ENCODE measurements at regions not wholly inside any gene's neighbourhood (a gene's known extent, or its start where the extent isn't known, plus 50 kb on each side); places are given as distances from the start of the nearest gene placed in this dataset.

DNA sequence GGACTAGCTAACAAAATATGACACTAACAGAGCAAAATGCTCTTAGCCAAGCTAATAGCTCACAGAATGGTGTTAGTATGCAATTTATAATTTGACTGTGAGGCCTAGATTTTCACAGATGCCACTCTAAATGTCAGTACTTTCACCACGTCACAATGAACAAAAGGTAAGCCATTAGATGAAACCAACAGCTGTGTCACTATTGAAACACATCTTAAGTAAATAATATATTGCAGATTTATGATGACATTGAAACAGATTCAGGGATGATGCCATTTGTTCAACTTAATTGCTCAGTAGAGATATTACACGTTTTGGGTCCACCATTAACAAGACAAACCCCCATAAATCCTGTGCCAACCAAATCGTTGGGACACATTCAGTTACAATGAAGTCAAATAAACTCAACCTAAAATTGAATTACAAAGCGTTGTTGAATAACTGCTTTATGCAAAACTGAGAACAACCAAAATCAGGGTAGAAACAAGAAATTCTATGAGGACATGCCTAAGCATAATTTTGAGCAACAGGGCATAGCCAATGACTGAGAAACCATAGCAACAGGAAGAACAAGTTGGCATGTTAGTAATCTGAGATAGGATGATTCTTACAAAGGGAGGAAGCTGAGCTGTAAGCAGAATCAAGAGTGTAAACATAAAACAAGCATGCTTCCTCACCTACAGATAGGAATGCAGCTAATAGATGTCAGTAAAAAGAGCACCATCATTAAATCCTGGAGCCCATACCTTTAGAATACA lies 85.6 kb upstream of the KHDRBS2 start:
- Histone ChIP-seq H3K9ac (ENCODE audit: insufficient read length, low read depth) (no peak overlapping the region), H3K9me3 (ENCODE audit: insufficient read depth, low read length) (no peaks in the 10 kb centered on the region), H3K4me3 (ENCODE audit: insufficient read length, low read depth) (no peak overlapping the region), H3K27me3 (ENCODE audit: insufficient read depth, insufficient read length) (no peaks in the 10 kb centered on the region), H3K4me1 (ENCODE audit: insufficient read depth, insufficient read length) (no peaks in the 10 kb centered on the region), H3K36me3 (ENCODE audit: insufficient read depth, insufficient read length, low read length) (no peaks in the 10 kb centered on the region)
- DNase-seq (ENCODE audit: low read depth, low spot score), result no peak
- TF ChIP-seq SUZ12 (IDR thresholded peaks at IDR 0.05; ENCODE audit: extremely low read depth, insufficient read depth, insufficient read length), result no peak
- TF ChIP-seq YY1 (IDR thresholded peaks at IDR 0.05; ENCODE audit: insufficient read depth, insufficient read length), result no peak
- TF ChIP-seq ZNF274 (IDR thresholded peaks at IDR 0.05; ENCODE audit: low read depth, low read length), result no peak

DNA sequence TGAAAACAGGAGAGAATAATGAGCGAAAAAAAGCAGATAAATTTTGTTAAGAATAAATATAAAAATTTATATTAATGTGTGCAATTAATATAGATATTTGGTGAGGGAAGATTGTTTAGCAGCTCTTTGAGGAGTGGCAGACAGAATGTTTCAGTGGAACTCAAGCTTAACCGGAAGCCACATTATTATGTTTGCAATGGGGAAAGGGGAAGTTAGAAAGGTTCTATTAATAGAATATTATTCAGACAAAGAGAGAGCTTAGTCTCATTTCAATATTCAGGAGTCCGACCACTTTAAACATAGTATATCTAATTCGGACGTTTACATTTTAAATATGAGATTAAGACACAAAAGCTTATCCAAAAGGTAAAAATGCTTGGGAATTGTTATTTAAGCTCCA lies 81.6 kb upstream of the KHDRBS2 start:
- no peak overlapping the region for H3K4me3 ChIP-seq (ENCODE audit: insufficient read length, low read depth)
- no peaks in the 10 kb centered on the region for H3K4me1 ChIP-seq (ENCODE audit: insufficient read depth, insufficient read length)
- no peak overlapping the region for H3K9ac ChIP-seq (ENCODE audit: insufficient read length, low read depth)
- TF ChIP-seq YY1 (IDR thresholded peaks at IDR 0.05; ENCODE audit: insufficient read depth, insufficient read length) (no peak), SUZ12 (IDR thresholded peaks at IDR 0.05; ENCODE audit: extremely low read depth, insufficient read depth, insufficient read length) (no peak), ZNF274 (IDR thresholded peaks at IDR 0.05; ENCODE audit: low read depth, low read length) (no peak)
- no peak for DNase-seq (ENCODE audit: low read depth, low spot score)
- no peaks in the 10 kb centered on the region for H3K36me3 ChIP-seq (ENCODE audit: insufficient read depth, insufficient read length, low read length)
- no peaks in the 10 kb centered on the region for H3K27me3 ChIP-seq (ENCODE audit: insufficient read depth, insufficient read length)
- H3K9me3 ChIP-seq (ENCODE audit: insufficient read depth, low read length), result no peaks in the 10 kb centered on the region

DNA sequence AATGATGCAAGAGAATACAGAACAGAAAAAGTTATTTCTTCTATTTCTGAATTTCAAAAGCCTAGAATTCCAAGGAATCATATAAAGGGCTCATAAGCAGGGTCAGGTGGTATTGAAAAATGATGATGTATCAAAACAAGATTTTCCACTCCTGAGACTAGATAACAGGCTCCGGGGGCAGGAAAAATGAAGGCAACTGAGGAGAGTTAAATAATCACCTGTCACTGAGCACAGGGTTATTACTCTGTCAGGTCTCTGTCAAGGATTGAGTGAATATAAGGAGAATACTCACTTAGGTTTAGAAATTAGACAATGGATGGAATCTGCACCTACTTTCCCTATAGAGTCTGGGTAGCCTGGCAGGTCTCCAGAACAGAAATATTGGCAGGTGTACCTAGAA lies 76.1 kb upstream of the KHDRBS2 start:
- Histone ChIP-seq H3K4me1 (ENCODE audit: insufficient read depth, insufficient read length) (no peaks in the 10 kb centered on the region), H3K36me3 (ENCODE audit: insufficient read depth, insufficient read length, low read length) (no peaks in the 10 kb centered on the region), H3K9me3 (ENCODE audit: insufficient read depth, low read length) (no peaks in the 10 kb centered on the region), H3K27me3 (ENCODE audit: insufficient read depth, insufficient read length) (no peaks in the 10 kb centered on the region), H3K4me3 (ENCODE audit: insufficient read length, low read depth) (no peak overlapping the region), H3K9ac (ENCODE audit: insufficient read length, low read depth) (no peak overlapping the region)
- no peak for TF ChIP-seq SUZ12 (IDR thresholded peaks at IDR 0.05; ENCODE audit: extremely low read depth, insufficient read depth, insufficient read length)
- TF ChIP-seq ZNF274 (IDR thresholded peaks at IDR 0.05; ENCODE audit: low read depth, low read length), result no peak
- TF ChIP-seq YY1 (IDR thresholded peaks at IDR 0.05; ENCODE audit: insufficient read depth, insufficient read length), result no peak
- no peak for DNase-seq (ENCODE audit: low read depth, low spot score)

DNA sequence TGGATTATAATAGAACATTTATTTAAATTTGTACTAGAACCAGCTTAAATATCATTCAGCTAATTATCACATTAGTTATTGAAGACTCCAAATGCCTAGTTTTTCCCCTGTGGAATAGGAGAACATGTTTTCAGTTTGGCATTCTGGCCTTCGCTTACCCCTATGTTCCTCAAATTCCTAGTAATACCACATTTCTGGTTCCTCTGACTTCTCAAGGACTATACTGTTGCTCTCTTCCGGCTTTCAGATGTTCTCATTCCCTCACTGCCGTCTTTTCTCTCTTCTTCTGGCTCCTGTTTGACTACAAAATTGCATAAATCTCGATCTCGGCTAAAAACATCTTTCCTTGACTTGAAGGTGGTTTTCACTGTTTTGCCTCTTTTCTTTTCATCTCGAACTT lies 71.8 kb upstream of the KHDRBS2 start:
- no peak overlapping the region for H3K9ac ChIP-seq (ENCODE audit: insufficient read length, low read depth)
- no peak for DNase-seq (ENCODE audit: low read depth, low spot score)
- H3K36me3 ChIP-seq (ENCODE audit: insufficient read depth, insufficient read length, low read length), result no peaks in the 10 kb centered on the region
- H3K4me3 ChIP-seq (ENCODE audit: insufficient read length, low read depth), result no peak overlapping the region
- H3K9me3 ChIP-seq (ENCODE audit: insufficient read depth, low read length), result no peaks in the 10 kb centered on the region
- no peaks in the 10 kb centered on the region for H3K27me3 ChIP-seq (ENCODE audit: insufficient read depth, insufficient read length)
- H3K4me1 ChIP-seq (ENCODE audit: insufficient read depth, insufficient read length), result no peaks in the 10 kb centered on the region
- TF ChIP-seq ZNF274 (IDR thresholded peaks at IDR 0.05; ENCODE audit: low read depth, low read length) (no peak), YY1 (IDR thresholded peaks at IDR 0.05; ENCODE audit: insufficient read depth, insufficient read length) (no peak), SUZ12 (IDR thresholded peaks at IDR 0.05; ENCODE audit: extremely low read depth, insufficient read depth, insufficient read length) (no peak)

DNA sequence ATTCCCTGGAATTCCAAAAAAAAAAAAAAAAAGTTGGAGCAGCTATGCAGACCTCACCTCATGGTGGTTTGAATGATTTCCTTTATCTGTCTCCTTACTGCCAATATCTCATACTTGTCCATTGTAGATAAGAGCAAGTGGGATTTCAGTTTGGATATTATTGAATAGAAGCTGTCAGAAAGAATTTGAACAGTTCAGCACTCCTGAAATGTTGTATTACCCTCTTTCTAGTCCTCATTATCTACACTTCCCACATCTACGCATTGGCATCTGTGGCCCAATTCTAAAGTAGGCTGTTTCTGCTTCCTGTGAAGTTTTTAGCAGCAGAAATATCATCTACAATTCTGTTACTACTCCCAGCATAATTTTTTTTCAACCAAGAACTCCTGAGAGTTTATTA lies 68.2 kb upstream of the KHDRBS2 start:
- TF ChIP-seq SUZ12 (IDR thresholded peaks at IDR 0.05; ENCODE audit: extremely low read depth, insufficient read depth, insufficient read length), result no peak
- no peak for TF ChIP-seq ZNF274 (IDR thresholded peaks at IDR 0.05; ENCODE audit: low read depth, low read length)
- TF ChIP-seq YY1 (IDR thresholded peaks at IDR 0.05; ENCODE audit: insufficient read depth, insufficient read length), result no peak
- no peaks in the 10 kb centered on the region for H3K4me1 ChIP-seq (ENCODE audit: insufficient read depth, insufficient read length)
- no peak overlapping the region for H3K4me3 ChIP-seq (ENCODE audit: insufficient read length, low read depth)
- no peak for DNase-seq (ENCODE audit: low read depth, low spot score)
- no peaks in the 10 kb centered on the region for H3K36me3 ChIP-seq (ENCODE audit: insufficient read depth, insufficient read length, low read length)
- H3K27me3 ChIP-seq (ENCODE audit: insufficient read depth, insufficient read length), result no peaks in the 10 kb centered on the region
- H3K9ac ChIP-seq (ENCODE audit: insufficient read length, low read depth), result no peak overlapping the region
- H3K9me3 ChIP-seq (ENCODE audit: insufficient read depth, low read length), result no peaks in the 10 kb centered on the region

DNA sequence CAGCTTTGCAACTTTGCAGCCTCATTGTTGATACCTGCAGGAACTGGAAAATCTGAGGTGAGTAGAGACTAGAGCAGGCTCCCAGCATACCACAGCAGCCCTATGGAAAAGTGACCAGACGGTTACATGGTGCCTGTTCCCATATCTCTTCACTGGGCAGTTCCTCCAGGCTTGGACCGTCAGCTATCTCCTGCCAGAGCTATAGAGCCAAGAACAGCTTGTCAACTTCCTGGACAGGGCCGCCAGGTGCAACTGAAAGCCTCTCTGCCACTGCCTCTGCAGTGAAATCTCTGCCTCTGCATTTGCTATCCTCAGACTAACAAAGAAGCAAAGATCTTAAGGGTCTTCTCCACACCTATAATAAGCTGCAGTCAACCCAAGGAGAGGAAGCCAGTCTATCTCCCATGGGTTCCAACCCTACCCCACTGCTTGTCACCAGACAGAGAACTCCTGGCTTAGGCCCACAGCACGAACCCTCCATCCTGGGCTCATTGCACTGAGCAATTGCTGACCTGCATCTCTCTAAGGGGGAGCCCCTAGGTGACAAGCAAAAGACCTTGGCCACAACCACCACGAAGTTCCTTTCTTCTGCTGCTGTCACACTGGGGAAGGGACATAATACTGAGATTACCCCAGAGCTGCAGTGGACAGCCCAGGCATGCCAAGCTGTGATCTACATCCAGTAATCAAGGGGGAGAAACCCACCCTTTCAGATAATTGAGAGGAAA lies 60.1 kb upstream of the KHDRBS2 start:
- Histone ChIP-seq H3K36me3 (ENCODE audit: insufficient read depth, insufficient read length, low read length) (no peaks in the 10 kb centered on the region), H3K27me3 (ENCODE audit: insufficient read depth, insufficient read length) (no peaks in the 10 kb centered on the region), H3K9me3 (ENCODE audit: insufficient read depth, low read length) (no peaks in the 10 kb centered on the region), H3K4me3 (ENCODE audit: insufficient read length, low read depth) (no peak overlapping the region), H3K4me1 (ENCODE audit: insufficient read depth, insufficient read length) (no peaks in the 10 kb centered on the region), H3K9ac (ENCODE audit: insufficient read length, low read depth) (no peak overlapping the region)
- no peak for DNase-seq (ENCODE audit: low read depth, low spot score)
- TF ChIP-seq YY1 (IDR thresholded peaks at IDR 0.05; ENCODE audit: insufficient read depth, insufficient read length) (no peak), SUZ12 (IDR thresholded peaks at IDR 0.05; ENCODE audit: extremely low read depth, insufficient read depth, insufficient read length) (no peak), ZNF274 (IDR thresholded peaks at IDR 0.05; ENCODE audit: low read depth, low read length) (no peak)

DNA sequence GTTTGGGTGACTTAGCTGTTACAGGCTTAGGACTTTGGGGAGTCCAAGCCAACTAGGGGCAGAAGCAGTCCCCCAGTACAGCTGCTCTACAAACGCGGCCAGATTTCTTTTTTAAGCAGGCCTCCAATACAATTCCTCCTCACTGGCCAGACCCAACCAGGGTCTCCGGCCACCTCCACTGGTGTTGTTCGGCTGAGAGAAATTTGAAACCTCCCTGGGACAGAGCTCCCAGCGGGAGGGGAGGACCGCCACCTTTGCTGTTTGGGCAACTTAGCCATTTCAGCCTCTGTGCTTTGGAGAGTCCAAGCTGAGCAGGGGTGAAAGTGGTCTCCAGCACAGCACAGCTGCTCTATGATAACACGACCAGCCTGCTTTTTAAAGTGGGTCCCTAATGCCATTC lies 59.4 kb upstream of the KHDRBS2 start:
- Histone ChIP-seq H3K27me3 (ENCODE audit: insufficient read depth, insufficient read length) (no peaks in the 10 kb centered on the region), H3K9me3 (ENCODE audit: insufficient read depth, low read length) (no peaks in the 10 kb centered on the region), H3K4me3 (ENCODE audit: insufficient read length, low read depth) (no peak overlapping the region), H3K9ac (ENCODE audit: insufficient read length, low read depth) (no peak overlapping the region), H3K4me1 (ENCODE audit: insufficient read depth, insufficient read length) (no peaks in the 10 kb centered on the region), H3K36me3 (ENCODE audit: insufficient read depth, insufficient read length, low read length) (no peaks in the 10 kb centered on the region)
- DNase-seq (ENCODE audit: low read depth, low spot score), result no peak
- TF ChIP-seq ZNF274 (IDR thresholded peaks at IDR 0.05; ENCODE audit: low read depth, low read length) (no peak), YY1 (IDR thresholded peaks at IDR 0.05; ENCODE audit: insufficient read depth, insufficient read length) (no peak), SUZ12 (IDR thresholded peaks at IDR 0.05; ENCODE audit: extremely low read depth, insufficient read depth, insufficient read length) (no peak)

All from NT2/D1 (cell line).